ENCODE measurements at regions not wholly inside any gene's neighbourhood (a gene's known extent, or its start where the extent isn't known, plus 50 kb on each side); places are given as distances from the start of the nearest gene placed in this dataset.
"Not testable (repeated sequence)": the region's sequence is repeated elsewhere in the genome, so short reads cannot be mapped to it uniquely, and the experiment has no call there.

- DNase-seq (ENCODE audit: low read depth, low spot score) = no peak
These were observed 170.8 kb downstream of the RGS9 start for GRCh38 chr17:65307961-65308316.

GRCh38 chr17:65307081-65307960 is 170.2 kb downstream of the RGS9 start:
- no peak for DNase-seq (ENCODE audit: low read depth, low spot score)

- no peak for DNase-seq (ENCODE audit: low read depth, low spot score)
These were observed 168.6 kb downstream of the RGS9 start for GRCh38 chr17:65305778-65306177.

GRCh38 chr17:65305116-65305515 is 167.9 kb downstream of the RGS9 start:
- no peak for DNase-seq (ENCODE audit: low read depth, low spot score)

- DNase-seq (ENCODE audit: low read depth, low spot score) = not testable (repeated sequence)
These were observed 164.7 kb downstream of the RGS9 start for GRCh38 chr17:65301882-65302281.

GRCh38 chr17:65301184-65301583 is 164.0 kb downstream of the RGS9 start:
- DNase-seq (ENCODE audit: low read depth, low spot score) = no peak

- DNase-seq (ENCODE audit: low read depth, low spot score) = no peak
These were observed 160.7 kb downstream of the RGS9 start for GRCh38 chr17:65297916-65298315.

- no peak for DNase-seq (ENCODE audit: low read depth, low spot score)
These were observed 160.2 kb downstream of the RGS9 start for GRCh38 chr17:65297384-65297783.

- DNase-seq (ENCODE audit: low read depth, low spot score) = peak; percentile 90
These were observed 157.1 kb downstream of the RGS9 start for GRCh38 chr17:65294181-65294719.

- DNase-seq (ENCODE audit: low read depth, low spot score) = no peak
These were observed 156.5 kb downstream of the RGS9 start for GRCh38 chr17:65293584-65294180.

GRCh38 chr17:65292430-65292829 is 155.3 kb downstream of the RGS9 start:
- DNase-seq (ENCODE audit: low read depth, low spot score) = no peak

GRCh38 chr17:65291301-65291700 is 154.1 kb downstream of the RGS9 start:
- not testable (repeated sequence) for DNase-seq (ENCODE audit: low read depth, low spot score)

GRCh38 chr17:65290616-65291015 is 153.4 kb downstream of the RGS9 start:
- no peak for DNase-seq (ENCODE audit: low read depth, low spot score)

- peak; percentile 34 for DNase-seq (ENCODE audit: low read depth, low spot score)
These were observed 152.9 kb downstream of the RGS9 start for GRCh38 chr17:65290056-65290455.

GRCh38 chr17:65287040-65287439 is 149.9 kb downstream of the RGS9 start:
- DNase-seq (ENCODE audit: low read depth, low spot score) = peak; percentile 55

GRCh38 chr17:65283704-65284103 is 146.5 kb downstream of the RGS9 start:
- no peak for DNase-seq (ENCODE audit: low read depth, low spot score)

GRCh38 chr17:65279456-65279855 is 142.3 kb downstream of the RGS9 start:
- no peak for DNase-seq (ENCODE audit: low read depth, low spot score)

- DNase-seq (ENCODE audit: low read depth, low spot score) = no peak
These were observed 141.6 kb downstream of the RGS9 start for GRCh38 chr17:65278820-65279184.

- peak; percentile 89 for DNase-seq (ENCODE audit: low read depth, low spot score)
These were observed 141.1 kb downstream of the RGS9 start for GRCh38 chr17:65278050-65278819.

GRCh38 chr17:65277576-65277975 is 140.4 kb downstream of the RGS9 start:
- no peak for DNase-seq (ENCODE audit: low read depth, low spot score)
